GM19452 (cell line): ENCODE measurements at regions not wholly inside any gene's neighbourhood (a gene's known extent, or its start where the extent isn't known, plus 50 kb on each side); places are given as distances from the start of the nearest gene placed in this dataset.

ENCODE experiments used
- ATAC-seq: cut with Tn5 transposase; IDR thresholded peaks from one replicate; pipeline ENCODE4 v1.9.1; 2021; ENCODE audit not compliant: unreplicated experiment

DNA sequence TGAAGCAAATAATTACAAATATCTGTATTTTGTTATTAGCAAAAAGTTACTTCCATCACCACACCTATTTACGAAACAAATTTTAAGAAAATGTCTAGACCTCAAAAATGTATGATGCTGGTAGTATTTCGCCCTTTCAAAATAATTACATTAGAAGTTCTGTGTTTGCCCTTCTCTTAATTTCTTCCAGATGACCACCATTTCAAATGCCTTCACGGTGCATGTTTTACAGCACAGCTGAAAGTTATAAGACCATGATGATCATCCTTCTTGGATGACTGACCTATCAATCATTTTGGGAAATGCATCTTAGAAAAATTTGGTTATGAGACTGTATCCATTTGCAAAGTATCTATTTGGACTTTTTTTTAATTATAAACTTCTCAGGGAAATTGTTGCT lies 390.8 kb downstream of the SLITRK6 start:
- no peak for ATAC-seq

DNA sequence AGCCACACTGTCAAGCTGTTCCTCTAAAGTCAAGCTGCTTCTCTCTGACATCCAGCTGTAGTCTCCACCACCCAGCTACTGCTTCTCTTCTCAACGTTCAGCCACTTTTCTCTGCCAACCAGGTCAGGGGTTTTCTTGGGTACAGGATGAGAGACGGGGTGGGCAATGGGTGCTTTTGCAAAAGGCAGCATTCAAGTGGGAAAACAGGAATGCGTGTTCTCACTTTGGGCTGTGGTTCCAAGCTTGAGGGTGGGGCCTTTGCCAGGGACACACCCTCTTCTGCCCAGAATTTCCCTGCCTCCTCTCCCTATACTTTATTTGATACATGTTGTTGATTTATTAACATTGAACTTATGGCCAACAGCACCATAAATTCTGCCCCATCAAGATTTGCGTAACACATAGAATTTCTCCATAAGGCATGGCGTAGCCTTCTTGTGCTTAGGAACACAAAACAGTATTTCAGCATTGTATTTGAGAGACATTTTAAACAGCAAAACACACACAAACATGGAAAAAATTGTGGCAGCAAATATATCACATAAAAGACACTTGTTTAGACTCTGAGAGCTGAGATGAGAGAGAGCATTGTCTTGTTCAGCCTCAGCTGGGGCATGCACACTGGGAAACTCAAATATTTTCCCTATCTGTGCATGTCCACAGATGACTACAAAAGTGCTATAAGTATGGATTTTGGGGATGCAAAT lies 392.8 kb downstream of the SLITRK6 start:
- ATAC-seq: no peak

DNA sequence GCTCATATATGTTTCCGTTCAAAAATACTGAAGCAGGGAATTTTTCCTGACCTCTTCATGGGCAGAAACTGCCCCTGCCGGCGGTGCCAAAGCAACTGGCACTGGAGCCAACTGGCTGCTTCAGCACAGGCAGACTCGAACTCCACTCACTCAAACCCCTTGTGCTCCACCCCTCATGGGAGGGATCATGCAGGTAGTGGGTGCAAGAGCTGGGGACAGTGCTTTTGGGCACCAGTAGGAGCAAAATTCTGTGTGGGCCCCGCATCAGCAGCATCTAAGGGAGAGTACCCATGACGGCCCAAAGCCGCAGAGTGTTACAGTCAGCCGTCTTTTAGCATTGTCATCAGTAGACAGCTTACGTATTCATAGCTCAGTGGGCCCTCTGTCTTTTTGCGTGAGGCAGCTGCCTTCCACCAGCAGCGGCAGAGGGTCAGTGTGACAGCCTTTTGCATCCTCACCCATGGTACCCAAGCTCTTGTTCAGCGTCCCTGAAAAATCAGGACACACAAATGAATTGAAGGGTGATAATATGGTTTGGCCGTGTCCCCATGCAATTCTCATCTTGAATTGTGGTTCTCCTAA lies 393.8 kb downstream of the SLITRK6 start:
- no peak for ATAC-seq

DNA sequence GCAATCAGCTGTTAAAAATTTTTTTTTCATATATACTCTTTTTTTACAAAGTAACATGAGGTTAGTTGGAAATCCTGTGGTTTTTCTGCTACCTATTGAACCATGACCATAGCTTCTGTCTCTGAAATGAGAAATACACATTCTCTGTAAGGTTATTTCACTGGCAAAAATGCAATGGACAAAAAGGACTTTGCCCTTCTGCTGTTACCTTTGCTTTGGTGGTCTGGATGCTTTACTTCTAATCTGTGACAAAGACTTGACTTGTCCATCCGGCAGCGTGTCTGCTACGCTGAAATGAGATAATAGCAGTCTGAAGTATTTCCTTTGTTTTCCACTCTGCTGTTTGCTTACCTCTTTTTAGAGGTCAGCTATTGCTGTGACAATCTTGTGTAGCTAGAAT lies 412.8 kb downstream of the SLITRK6 start:
- no peak for ATAC-seq

DNA sequence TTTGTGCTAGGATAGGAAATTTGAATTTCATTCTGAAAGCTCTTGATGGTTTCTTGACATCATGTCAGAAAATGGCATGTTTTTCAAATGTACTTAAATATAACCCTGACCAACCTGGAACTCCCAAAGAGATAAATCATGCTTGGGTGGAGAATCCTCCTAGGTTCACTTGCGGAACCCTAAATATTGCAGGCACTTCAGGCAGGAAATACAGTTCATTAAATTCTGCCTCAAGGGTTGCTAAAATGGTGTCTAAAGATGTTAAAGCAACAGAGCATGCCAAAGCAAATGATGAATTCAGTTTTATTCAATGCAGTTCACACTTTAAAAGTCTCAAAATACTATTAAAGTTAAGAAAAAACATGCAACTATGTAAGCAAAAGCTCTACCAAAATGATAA lies 415.9 kb downstream of the SLITRK6 start:
- no peak for ATAC-seq

DNA sequence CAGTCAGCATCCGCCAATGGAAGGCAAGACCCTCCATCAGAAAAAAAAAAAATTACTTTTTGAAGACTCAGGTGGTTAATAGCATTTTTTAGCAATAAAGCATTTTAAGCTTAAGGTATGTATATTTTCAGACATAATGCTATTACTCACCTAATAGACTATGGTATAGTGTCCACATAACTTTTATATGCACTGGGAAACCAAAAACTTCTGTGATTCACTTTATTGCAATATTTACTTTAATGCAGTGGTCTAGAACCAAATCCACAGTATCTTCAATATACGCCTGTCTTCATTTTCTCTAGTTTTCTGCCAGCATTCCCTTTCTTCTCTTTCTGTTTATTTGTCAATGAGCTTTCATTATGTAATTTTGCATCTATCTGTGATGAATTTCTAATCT lies 418.1 kb downstream of the SLITRK6 start:
- no peak for ATAC-seq

DNA sequence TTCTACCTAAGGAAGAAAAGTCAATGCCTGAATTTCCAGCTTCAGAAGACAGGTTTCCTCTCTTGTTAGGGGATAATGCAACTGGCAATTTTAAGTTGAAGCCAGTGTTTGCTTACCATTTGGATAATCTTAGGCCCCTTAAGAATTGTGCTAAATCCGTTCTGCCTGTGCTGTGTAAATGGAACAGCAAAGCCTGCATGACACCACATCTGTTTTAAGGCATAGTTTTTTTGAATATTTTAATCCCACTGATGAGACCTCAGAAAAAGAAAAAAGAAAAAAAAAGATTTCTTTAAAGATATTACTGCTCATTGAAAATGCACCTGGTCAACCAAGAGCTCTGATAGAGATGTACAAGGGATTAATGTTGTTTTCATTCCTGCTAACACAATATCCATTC lies 419.2 kb downstream of the SLITRK6 start:
- no peak for ATAC-seq

DNA sequence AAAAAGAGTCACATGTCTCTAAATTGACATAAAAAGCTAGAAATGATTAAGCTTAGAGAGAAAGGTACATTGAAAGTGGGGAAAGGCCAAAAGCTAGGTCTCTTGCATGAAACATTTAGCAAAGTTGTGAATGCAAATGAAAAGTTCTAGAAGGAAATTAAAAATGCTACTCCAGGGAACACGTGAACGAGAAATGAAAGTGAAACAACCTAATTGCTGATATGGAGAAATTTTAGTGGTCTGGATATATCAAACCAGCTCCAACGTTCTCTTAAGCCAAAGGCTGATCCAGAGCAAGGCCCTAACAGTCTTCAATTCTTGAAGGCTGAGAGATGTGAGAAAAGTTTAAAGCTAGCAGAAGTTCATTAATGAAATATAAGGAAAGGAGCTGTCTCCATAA lies 419.8 kb downstream of the SLITRK6 start:
- ATAC-seq: no peak

DNA sequence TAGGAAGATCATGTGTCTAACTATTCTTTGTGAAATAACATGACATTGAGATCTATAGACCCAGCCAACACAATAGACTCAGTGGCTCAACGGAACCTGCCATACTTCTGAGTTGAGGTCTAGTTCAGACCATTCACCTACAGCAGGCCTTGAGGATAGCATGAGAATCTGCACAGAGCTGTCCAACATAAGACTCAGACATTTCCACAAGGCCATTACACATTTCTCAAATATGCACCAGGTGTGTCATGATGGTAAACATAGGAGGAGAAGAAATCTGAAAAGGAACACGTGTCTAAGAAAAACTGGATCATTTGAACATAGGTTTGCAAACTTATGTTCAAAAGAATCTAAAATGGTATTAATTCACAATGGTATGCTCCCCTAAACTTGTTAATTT lies 421.4 kb downstream of the SLITRK6 start:
- ATAC-seq: no peak

DNA sequence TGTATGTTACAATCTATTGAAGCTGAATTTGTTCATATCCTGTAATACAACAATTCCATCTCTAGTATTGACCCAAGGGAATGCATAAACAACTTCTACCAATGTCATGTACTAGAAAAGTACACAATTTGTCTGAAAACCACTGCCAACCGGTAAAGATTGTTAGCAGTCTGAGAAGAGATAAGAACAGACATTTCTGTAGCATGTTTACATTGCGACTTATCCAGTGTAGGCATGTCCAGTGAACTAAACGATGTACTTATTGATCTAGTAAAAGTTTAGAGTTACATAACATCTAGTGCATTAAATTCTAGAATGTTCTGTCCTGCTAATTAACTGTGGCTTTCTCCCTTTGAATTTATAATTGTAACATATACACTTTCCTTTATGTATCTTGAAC lies 425.9 kb downstream of the SLITRK6 start:
- no peak for ATAC-seq

DNA sequence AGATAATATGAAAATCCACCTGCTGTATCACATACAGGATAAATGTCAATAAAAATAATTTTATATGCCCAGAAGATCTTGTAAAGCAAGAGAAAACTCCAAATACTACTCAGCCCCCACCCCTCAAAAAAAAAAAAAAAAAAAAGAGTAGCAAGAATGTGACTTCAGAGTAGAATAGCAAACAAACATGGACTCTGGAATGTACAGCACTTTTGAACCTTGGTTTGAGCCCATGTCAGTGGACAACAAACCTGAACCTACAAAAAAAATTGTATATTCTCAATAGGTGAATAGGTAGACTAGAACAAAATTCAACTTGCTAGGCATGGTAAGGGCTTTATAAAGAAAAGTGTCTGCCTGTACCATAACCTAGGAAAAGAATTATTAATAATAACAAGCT lies 428.0 kb downstream of the SLITRK6 start:
- ATAC-seq: no peak

DNA sequence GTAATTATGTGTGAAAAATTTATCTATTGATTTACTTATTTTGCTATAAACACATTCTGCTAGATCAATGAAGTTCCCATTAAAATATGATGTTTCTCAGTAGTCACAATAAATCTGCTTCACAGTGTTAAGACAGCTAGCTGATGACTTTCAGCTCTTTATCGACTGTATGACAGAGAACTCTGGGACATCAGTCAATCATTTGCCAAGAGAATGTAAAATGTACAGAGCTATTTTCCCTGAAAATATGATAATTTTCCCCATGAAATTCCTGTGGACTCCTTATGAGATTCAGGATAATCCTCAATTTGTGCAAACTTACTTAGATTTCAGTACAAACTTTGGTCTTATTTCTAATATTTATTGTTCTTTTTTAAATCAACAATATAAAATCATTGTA lies 430.5 kb downstream of the SLITRK6 start:
- ATAC-seq: no peak

DNA sequence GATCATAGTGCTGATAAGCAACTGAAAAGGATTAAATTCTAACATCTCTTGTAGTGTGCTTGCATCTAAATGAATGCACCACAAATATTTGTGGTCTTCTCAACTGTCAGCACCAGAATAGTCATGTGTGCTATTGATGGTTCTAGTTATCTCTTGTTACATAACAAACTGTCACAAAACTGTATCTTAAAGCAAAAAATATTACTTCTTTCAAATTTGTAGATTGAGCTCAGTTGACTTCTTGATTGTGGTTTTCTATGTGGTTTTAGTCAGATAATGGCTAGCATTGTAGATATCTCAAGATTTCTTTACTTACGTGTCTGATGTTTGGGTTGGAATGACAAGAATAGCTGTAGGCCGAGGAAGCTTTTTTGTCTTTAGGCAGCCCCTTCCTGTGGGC lies 431.3 kb downstream of the SLITRK6 start:
- ATAC-seq: no peak

DNA sequence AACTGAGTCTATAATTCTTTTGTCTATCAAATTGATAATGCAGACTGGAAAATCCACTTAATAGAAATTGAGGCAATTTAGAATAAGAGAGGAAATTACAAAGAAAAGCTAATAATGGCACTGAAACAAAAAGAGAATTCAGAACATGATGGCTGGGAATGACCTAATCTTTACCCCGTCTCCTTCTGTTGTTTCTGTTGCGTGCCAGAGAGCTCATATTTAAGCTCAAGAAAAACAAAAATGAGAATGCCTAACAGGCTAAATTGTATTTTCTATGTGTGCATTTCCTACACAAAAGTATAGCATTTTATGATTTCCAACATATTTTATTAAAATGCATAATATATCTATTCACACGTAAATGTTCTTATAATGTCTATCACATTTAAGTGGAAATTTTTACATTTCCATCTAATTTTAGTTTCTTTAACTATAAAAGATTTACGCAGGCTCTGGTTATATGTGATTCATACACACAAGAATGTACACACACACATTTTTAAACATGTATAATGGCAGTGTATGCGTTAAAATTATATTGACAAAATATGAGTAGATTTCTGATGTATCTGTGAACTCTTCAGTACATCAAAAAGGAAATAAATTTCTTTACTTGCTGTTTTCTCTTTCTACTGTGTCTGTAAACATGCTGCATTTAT lies 432.3 kb downstream of the SLITRK6 start:
- no peak for ATAC-seq

DNA sequence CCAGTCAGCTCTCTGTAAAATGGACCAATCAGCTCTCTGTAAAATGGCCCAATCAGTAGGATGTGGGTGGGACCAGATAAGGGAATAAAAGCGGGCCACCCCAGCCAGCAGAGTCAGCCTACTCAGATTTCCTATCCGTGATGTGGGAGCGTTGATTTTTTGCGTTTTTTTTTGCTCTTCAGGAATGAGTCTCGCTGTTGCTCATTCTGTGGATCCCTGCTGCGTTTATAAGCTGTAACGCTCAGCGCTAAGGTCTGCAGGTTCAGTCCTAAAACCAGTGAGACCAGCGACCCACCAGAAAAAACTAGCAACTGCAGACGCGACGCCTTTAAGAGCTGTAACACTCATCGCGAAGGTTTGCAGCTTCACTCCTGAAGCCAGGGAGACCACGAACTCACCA lies 435.7 kb downstream of the SLITRK6 start:
- no peak for ATAC-seq

DNA sequence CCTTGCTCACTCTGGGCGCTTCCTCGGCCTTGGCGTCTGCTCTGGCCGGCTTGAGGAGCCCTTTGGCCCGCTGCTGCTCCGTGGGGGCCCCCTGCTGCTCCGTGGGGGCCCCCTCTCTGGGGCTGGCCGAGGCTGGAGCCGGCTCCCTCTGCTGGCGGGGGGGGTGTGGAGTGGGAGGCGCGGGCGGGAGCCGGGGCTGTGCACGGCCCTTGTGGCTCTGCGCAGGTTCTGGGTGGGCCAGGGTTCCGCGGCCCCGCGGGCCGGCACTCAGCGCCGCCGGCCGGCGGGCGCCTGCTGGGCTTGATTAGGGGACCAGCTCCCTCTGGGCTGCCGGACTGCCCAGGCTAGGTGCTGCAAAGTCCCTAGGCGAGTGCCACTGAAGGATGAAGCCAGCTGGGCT lies 436.2 kb downstream of the SLITRK6 start:
- no peak for ATAC-seq

DNA sequence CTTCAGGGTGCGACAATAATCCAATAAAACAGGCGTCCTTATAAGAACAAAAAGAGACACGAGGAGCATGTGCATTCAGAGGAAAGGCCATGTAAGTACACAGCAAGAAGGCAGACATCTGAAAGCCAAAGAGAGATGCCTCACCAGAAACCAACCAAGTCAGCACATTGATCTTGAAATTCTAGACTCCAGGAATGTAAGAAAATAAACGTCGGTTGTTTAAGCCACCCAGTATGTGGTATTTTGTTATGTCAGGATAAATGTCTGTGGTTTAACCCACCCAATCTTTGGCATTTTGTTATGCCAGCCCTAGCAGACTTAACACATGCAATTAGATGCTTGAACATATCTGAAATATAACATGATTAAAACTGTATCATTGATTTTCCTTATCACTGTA lies 452.0 kb downstream of the SLITRK6 start:
- no peak for ATAC-seq

DNA sequence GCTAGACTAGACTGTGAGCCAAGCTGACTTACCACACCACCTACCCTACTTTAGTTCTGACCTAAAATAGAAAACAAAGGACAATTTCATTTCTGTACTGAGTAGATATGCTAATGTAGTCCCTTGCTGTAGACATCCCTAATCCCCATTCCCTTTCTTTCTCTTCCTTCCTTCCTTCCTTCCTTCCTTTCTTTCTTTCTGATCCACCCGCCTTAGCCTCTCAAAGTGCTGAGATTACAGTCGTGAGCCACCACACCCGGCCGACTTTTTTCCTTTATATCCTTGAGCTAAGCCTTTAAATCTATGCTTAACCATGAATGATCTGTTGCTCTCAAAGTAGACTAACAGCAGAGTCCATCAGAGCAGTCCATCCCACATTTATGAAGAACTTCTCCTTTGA lies 465.0 kb downstream of the SLITRK6 start:
- ATAC-seq: no peak

DNA sequence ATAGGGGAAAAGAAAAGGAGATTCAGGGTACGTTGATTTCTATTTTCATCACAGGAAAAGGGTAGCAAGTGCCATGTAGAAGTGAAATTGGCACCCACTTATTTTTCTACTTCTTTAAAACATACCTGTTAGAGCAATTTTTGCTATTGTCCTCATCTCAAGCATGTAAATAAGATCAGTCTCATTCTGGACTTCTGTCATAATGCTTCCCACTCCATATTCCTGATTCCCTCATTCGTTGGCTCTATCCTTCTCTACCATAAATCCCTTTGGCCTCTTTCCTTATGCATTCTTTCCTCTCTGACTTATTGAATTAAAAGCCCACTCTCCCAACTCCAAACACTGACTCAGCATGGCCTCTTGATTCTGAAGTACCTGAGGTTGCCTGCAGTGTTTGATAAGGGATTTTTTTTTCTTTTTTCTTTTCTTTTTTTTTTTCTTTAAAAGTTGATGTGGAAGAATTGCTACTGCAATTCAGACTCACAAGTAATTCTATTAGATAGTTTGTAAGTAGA lies 465.7 kb downstream of the SLITRK6 start:
- no peak for ATAC-seq

DNA sequence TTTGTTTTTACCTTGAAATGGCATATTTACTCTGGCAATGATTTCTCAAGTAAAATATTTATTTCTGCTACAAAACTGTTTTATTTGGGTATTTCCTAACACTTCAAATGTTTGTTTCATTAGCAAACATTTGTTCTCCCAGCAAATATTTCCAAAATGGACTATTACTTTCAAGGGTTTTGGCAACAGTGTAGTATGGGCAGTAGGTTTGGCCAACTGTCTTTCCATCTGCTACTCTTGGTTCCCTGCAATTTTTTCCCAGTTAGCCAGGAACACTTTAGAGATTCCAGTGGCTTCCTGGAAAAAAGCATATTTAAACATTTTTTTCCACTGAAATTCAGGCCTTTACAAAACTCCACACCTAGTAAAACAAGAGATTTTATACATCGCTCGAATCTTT lies 466.6 kb downstream of the SLITRK6 start:
- no peak for ATAC-seq

DNA sequence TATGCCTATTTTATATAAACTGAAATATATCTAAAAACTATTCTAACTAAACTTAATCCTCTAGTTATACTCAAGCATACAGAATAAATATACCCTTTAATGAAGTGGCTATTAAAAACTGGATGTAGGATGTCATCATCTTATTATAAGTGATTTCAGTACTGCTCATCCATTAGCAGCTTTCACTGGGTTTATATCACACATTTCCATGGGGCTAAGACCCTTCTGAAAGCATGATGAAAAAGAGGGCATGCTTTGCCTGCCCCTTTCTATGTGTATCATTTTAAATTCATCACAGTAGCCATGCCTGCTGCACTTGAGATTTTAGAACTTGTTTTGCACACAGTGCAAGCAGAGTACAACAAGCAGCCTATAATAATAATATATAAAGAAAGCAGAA lies 477.5 kb downstream of the SLITRK6 start:
- ATAC-seq: no peak

DNA sequence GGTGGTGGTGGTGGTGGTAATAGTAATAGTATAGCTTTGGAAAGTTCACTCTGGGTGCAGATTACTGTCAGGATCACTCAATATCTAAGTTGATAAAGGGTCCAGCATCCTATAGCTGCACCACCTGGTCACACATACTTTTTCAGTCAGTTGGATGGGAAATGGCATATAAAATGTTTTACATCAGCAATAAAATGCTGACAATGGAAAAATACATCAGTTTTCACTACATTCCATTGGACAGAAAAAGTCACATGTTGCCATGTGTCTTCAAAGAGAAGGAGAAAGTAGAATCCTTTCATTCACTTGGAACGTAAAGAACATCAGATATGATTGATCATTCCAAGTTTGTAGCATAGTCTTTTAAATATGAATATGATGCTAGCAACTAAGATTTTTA lies 481.4 kb downstream of the SLITRK6 start:
- no peak for ATAC-seq
